Activated CD8-positive, alpha-beta memory T cell treated with anti-CD3 and anti-CD28 coated beads, Interleukin-2, amount 50 U/mL, for 1 hour (primary cell): ENCODE measurements at regions not wholly inside any gene's neighbourhood (a gene's known extent, or its start where the extent isn't known, plus 50 kb on each side); places are given as distances from the start of the nearest gene placed in this dataset.
"Not testable (repeated sequence)": the region's sequence is repeated elsewhere in the genome, so short reads cannot be mapped to it uniquely, and the experiment has no call there.

ENCODE experiments used
- DNase-seq: peaks from one replicate; pipeline ENCODE4 v3.0.0-alpha.2; 2020; ENCODE audit errors: extremely low read depth

GRCh38 chr2:204143216-204144014 lies 206.9 kb downstream of the ICOS start:
- no peak for DNase-seq

- DNase-seq = no peak
Observed at GRCh38 chr2:204144492-204144891, 207.9 kb downstream of the ICOS start.

GRCh38 chr2:204145263-204145751 lies 208.7 kb downstream of the ICOS start:
- peak; percentile 43 for DNase-seq

GRCh38 chr2:204145791-204146190 lies 209.2 kb downstream of the ICOS start:
- no peak for DNase-seq

GRCh38 chr2:204147040-204147439 lies 210.5 kb downstream of the ICOS start:
- not testable (repeated sequence) for DNase-seq

GRCh38 chr2:204150721-204151120 lies 214.2 kb downstream of the ICOS start:
- no peak for DNase-seq

- DNase-seq = no peak
Observed at GRCh38 chr2:204152616-204153015, 216.1 kb downstream of the ICOS start.

- no peak for DNase-seq
Observed at GRCh38 chr2:204154863-204155262, 218.3 kb downstream of the ICOS start.

GRCh38 chr2:204156456-204156855 lies 219.9 kb downstream of the ICOS start:
- no peak for DNase-seq

GRCh38 chr2:204157684-204158083 lies 221.1 kb downstream of the ICOS start:
- no peak for DNase-seq

GRCh38 chr2:204159526-204159925 lies 223.0 kb downstream of the ICOS start:
- DNase-seq = no peak

GRCh38 chr2:204160989-204161388 lies 224.4 kb downstream of the ICOS start:
- no peak for DNase-seq

GRCh38 chr2:204161886-204162285 lies 225.3 kb downstream of the ICOS start:
- DNase-seq = no peak

GRCh38 chr2:204166961-204167360 lies 230.4 kb downstream of the ICOS start:
- no peak for DNase-seq

GRCh38 chr2:204167670-204168069 lies 231.1 kb downstream of the ICOS start:
- not testable (repeated sequence) for DNase-seq

- no peak for DNase-seq
Observed at GRCh38 chr2:204170411-204170810, 233.8 kb downstream of the ICOS start.

GRCh38 chr2:204171432-204172144 lies 235.0 kb downstream of the ICOS start:
- no peak for DNase-seq

GRCh38 chr2:204172145-204172600 lies 235.6 kb downstream of the ICOS start:
- DNase-seq = no peak

- no peak for DNase-seq
Observed at GRCh38 chr2:204174034-204174433, 237.5 kb downstream of the ICOS start.

GRCh38 chr2:204175552-204176271 lies 239.1 kb downstream of the ICOS start:
- DNase-seq = no peak

GRCh38 chr2:204176306-204176705 lies 239.7 kb downstream of the ICOS start:
- no peak for DNase-seq

GRCh38 chr2:204177251-204177976 lies 240.9 kb downstream of the ICOS start:
- no peak for DNase-seq
